ENCODE measurements at regions not wholly inside any gene's neighbourhood (a gene's known extent, or its start where the extent isn't known, plus 50 kb on each side); places are given as distances from the start of the nearest gene placed in this dataset.

GRCh38 chr20:24779946-24780345, 169.1 kb upstream of the CST7 start:
- no peak for ATAC-seq (ENCODE audit: low read depth in 2 of 2)
- Mint-ChIP-seq H3K36me3 (peaks cover 0 to 6% of the 10 kb centered on the region in 2 donors), H3K4me3 (no peak overlapping the region), H3K9me3 (peaks cover 3 to 10% (median 7%) of the 10 kb centered on the region in 7 donors), H3K27ac (no peak overlapping the region), H3K27me3 (peaks cover 32 to 48% (median 34%) of the 10 kb centered on the region in 3 donors), H3K4me1 (peaks cover 0 to 15% (median 6%) of the 10 kb centered on the region in 3 donors)
- no peak for DNase-seq

- ATAC-seq (ENCODE audit: low read depth in 2 of 2) (no peak), DNase-seq (no peak)
- Mint-ChIP-seq H3K4me3 (peak overlapping the region in 1 of 8 donors; percentile 5), H3K27me3 (peaks cover 32 to 48% (median 35%) of the 10 kb centered on the region in 3 donors), H3K4me1 (peaks cover 0 to 21% (median 6%) of the 10 kb centered on the region in 3 donors), H3K36me3 (no peaks in the 10 kb centered on the region), H3K27ac (no peak overlapping the region), H3K9me3 (peaks cover 0 to 7% (median 2%) of the 10 kb centered on the region in 7 donors)
Measured at GRCh38 chr20:24780674-24781417, 168.2 kb upstream of the CST7 start.

- no peak overlapping the region for H3K27ac Mint-ChIP-seq
- H3K27me3 Mint-ChIP-seq: peaks cover 27 to 44% (median 33%) of the 10 kb centered on the region in 3 donors
- peaks cover 0 to 2% (median 0%) of the 10 kb centered on the region in 7 donors for H3K9me3 Mint-ChIP-seq
- no peaks in the 10 kb centered on the region for H3K36me3 Mint-ChIP-seq
- peaks cover 0 to 21% (median 6%) of the 10 kb centered on the region in 3 donors for H3K4me1 Mint-ChIP-seq
- ATAC-seq (ENCODE audit: low read depth in 2 of 2) (no peak), DNase-seq (no peak)
- no peak overlapping the region for H3K4me3 Mint-ChIP-seq
Measured at GRCh38 chr20:24781418-24781980, 167.6 kb upstream of the CST7 start.

- no peaks in the 10 kb centered on the region for H3K9me3 Mint-ChIP-seq
- no peak overlapping the region for H3K4me3 Mint-ChIP-seq
- DNase-seq (no peak), ATAC-seq (ENCODE audit: low read depth in 2 of 2) (no peak)
- H3K27ac Mint-ChIP-seq: no peak overlapping the region
- H3K36me3 Mint-ChIP-seq: no peaks in the 10 kb centered on the region
- peaks cover 0 to 21% (median 6%) of the 10 kb centered on the region in 3 donors for H3K4me1 Mint-ChIP-seq
- peaks cover 23 to 41% (median 27%) of the 10 kb centered on the region in 3 donors for H3K27me3 Mint-ChIP-seq
Measured at GRCh38 chr20:24782301-24782700, 166.8 kb upstream of the CST7 start.

- Mint-ChIP-seq H3K36me3 (no peaks in the 10 kb centered on the region), H3K4me1 (peaks cover 0 to 21% (median 5%) of the 10 kb centered on the region in 3 donors), H3K27ac (peak overlapping the region in 1 of 6 donors; percentile 15), H3K4me3 (no peak overlapping the region), H3K27me3 (peaks cover 16 to 38% (median 24%) of the 10 kb centered on the region in 3 donors), H3K9me3 (no peaks in the 10 kb centered on the region)
- no peak for DNase-seq
- ATAC-seq (ENCODE audit: low read depth in 2 of 2): no peak
Measured at GRCh38 chr20:24782801-24783630, 166.1 kb upstream of the CST7 start.

- Mint-ChIP-seq H3K27me3 (peaks cover 14 to 31% (median 24%) of the 10 kb centered on the region in 3 donors), H3K27ac (peak overlapping the region in 1 of 6 donors; percentile 45), H3K4me3 (no peak overlapping the region), H3K4me1 (peaks cover 0 to 21% (median 3%) of the 10 kb centered on the region in 3 donors), H3K9me3 (no peaks in the 10 kb centered on the region), H3K36me3 (no peaks in the 10 kb centered on the region)
- DNase-seq: no peak
- ATAC-seq (ENCODE audit: low read depth in 2 of 2): no peak
Measured at GRCh38 chr20:24783631-24784492, 165.2 kb upstream of the CST7 start.

- H3K4me3 Mint-ChIP-seq: no peak overlapping the region
- ATAC-seq (ENCODE audit: low read depth in 2 of 2): no peak
Measured at GRCh38 chr20:24784607-24785006, 164.5 kb upstream of the CST7 start.

GRCh38 chr20:24785141-24786110, 163.6 kb upstream of the CST7 start:
- H3K4me1 Mint-ChIP-seq: peaks cover 0 to 17% (median 1%) of the 10 kb centered on the region in 3 donors
- H3K9me3 Mint-ChIP-seq: no peaks in the 10 kb centered on the region
- no peaks in the 10 kb centered on the region for H3K36me3 Mint-ChIP-seq
- peaks cover 14 to 31% (median 16%) of the 10 kb centered on the region in 3 donors for H3K27me3 Mint-ChIP-seq
- no peak overlapping the region for H3K4me3 Mint-ChIP-seq
- H3K27ac Mint-ChIP-seq: peak overlapping the region in 2 of 6 donors; percentile 72 to 75
- no peak for ATAC-seq (ENCODE audit: low read depth in 2 of 2)
- DNase-seq: no peak

More at GRCh38 chr20:24784607-24785006, 164.5 kb upstream of the CST7 start:
- Mint-ChIP-seq H3K27me3 (peaks cover 14 to 31% (median 21%) of the 10 kb centered on the region in 3 donors), H3K4me1 (peaks cover 0 to 21% (median 3%) of the 10 kb centered on the region in 3 donors), H3K9me3 (no peaks in the 10 kb centered on the region), H3K27ac (peak overlapping the region in 1 of 6 donors; percentile 34), H3K36me3 (no peaks in the 10 kb centered on the region)
- DNase-seq: no peak

GRCh38 chr20:24786111-24786495, 163.0 kb upstream of the CST7 start:
- Mint-ChIP-seq H3K4me1 (peaks cover 0 to 15% (median 0%) of the 10 kb centered on the region in 3 donors), H3K9me3 (no peaks in the 10 kb centered on the region)
- no peak for DNase-seq

GRCh38 chr20:24786646-24787045, 162.4 kb upstream of the CST7 start:
- Mint-ChIP-seq H3K36me3 (no peaks in the 10 kb centered on the region), H3K27ac (no peak overlapping the region), H3K27me3 (peaks cover 14 to 23% (median 14%) of the 10 kb centered on the region in 3 donors), H3K4me3 (no peak overlapping the region), H3K9me3 (peaks cover 0 to 2% (median 0%) of the 10 kb centered on the region in 7 donors), H3K4me1 (peaks cover 0 to 15% (median 0%) of the 10 kb centered on the region in 3 donors)
- DNase-seq (no peak), ATAC-seq (ENCODE audit: low read depth in 2 of 2) (no peak)

More at GRCh38 chr20:24786111-24786495, 163.0 kb upstream of the CST7 start:
- peak overlapping the region in 1 of 6 donors; percentile 72 for H3K27ac Mint-ChIP-seq
- peaks cover 14 to 27% (median 14%) of the 10 kb centered on the region in 3 donors for H3K27me3 Mint-ChIP-seq
- no peak for ATAC-seq (ENCODE audit: low read depth in 2 of 2)
- no peaks in the 10 kb centered on the region for H3K36me3 Mint-ChIP-seq
- no peak overlapping the region for H3K4me3 Mint-ChIP-seq

- Mint-ChIP-seq H3K9me3 (peaks cover 0 to 2% (median 0%) of the 10 kb centered on the region in 7 donors), H3K27ac (no peak overlapping the region), H3K36me3 (no peaks in the 10 kb centered on the region), H3K27me3 (peaks cover 14 to 21% (median 14%) of the 10 kb centered on the region in 3 donors), H3K4me3 (no peak overlapping the region), H3K4me1 (peaks cover 0 to 15% (median 0%) of the 10 kb centered on the region in 3 donors)
- DNase-seq (no peak), ATAC-seq (ENCODE audit: low read depth in 2 of 2) (no peak)
Measured at GRCh38 chr20:24787071-24787470, 162.0 kb upstream of the CST7 start.

Measured in naive B cell (primary cell).